Stimulated activated naive CD8-positive, alpha-beta T cell treated with anti-CD3 and anti-CD28 coated beads, Interleukin-15, Interleukin-2, amounts not matched to agents 100 ng/mL and 50 ng/mL, for 24 hours (primary cell): ENCODE measurements at regions not wholly inside any gene's neighbourhood (a gene's known extent, or its start where the extent isn't known, plus 50 kb on each side); places are given as distances from the start of the nearest gene placed in this dataset.

Experiments
- H3K27ac Mint-ChIP-seq: one replicate; pipeline ENCODE4 v1.8.0; 2021; ENCODE audit warnings: mild to moderate bottlenecking, mixed read lengths
- H3K27me3 Mint-ChIP-seq: one replicate; pipeline ENCODE4 v1.8.0; 2021; ENCODE audit warnings: mixed read lengths
- H3K36me3 Mint-ChIP-seq: one replicate; pipeline ENCODE4 v1.8.0; 2021; ENCODE audit warnings: low read depth, mixed read lengths
- H3K4me1 Mint-ChIP-seq: one replicate; pipeline ENCODE4 v1.8.0; 2021; ENCODE audit warnings: low read depth, mixed read lengths
- H3K4me3 Mint-ChIP-seq: one replicate; pipeline ENCODE4 v1.8.0; 2021; ENCODE audit warnings: mild to moderate bottlenecking, mixed read lengths
- H3K9me3 Mint-ChIP-seq: one replicate; pipeline ENCODE4 v1.8.0; 2021; ENCODE audit warnings: mixed read lengths

- Mint-ChIP-seq H3K27ac (no peak overlapping the region), H3K4me3 (no peak overlapping the region), H3K9me3 (no peaks in the 10 kb centered on the region), H3K4me1 (no peaks in the 10 kb centered on the region), H3K36me3 (no peaks in the 10 kb centered on the region), H3K27me3 (peaks cover 24% of the 10 kb centered on the region)
Measured at GRCh38 chr7:22895140-22895827, 72.6 kb upstream of the TOMM7 start.

DNA sequence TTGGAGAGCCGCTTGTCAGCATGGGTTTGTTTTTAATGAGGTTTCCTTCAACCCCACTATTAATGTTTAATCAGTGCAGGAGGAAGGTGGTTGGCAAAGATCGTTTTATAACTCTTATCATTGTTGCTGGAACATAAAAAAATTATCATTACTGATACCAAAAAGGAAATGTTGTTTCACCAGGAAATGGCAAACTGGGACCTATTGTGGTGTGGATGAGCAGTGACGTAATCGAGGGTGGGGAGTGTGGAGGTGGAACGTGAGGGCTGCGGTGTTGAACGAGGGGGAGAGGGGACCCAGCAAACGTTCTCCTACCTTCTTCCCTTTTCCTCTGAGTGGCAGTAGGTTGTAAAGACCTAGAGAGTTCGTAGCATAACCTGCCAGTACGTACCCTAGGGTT is 71.9 kb upstream of the TOMM7 start:
- Mint-ChIP-seq H3K36me3 (no peaks in the 10 kb centered on the region), H3K4me1 (no peaks in the 10 kb centered on the region), H3K4me3 (no peak overlapping the region), H3K27ac (no peak overlapping the region), H3K9me3 (no peaks in the 10 kb centered on the region), H3K27me3 (peaks cover 22% of the 10 kb centered on the region)

- no peak overlapping the region for H3K27ac Mint-ChIP-seq
- peaks cover 15% of the 10 kb centered on the region for H3K27me3 Mint-ChIP-seq
- no peaks in the 10 kb centered on the region for H3K9me3 Mint-ChIP-seq
- peaks cover 8% of the 10 kb centered on the region for H3K4me1 Mint-ChIP-seq
- no peak overlapping the region for H3K4me3 Mint-ChIP-seq
- no peaks in the 10 kb centered on the region for H3K36me3 Mint-ChIP-seq
Measured at GRCh38 chr7:22890773-22891172, 68.1 kb upstream of the TOMM7 start.

DNA sequence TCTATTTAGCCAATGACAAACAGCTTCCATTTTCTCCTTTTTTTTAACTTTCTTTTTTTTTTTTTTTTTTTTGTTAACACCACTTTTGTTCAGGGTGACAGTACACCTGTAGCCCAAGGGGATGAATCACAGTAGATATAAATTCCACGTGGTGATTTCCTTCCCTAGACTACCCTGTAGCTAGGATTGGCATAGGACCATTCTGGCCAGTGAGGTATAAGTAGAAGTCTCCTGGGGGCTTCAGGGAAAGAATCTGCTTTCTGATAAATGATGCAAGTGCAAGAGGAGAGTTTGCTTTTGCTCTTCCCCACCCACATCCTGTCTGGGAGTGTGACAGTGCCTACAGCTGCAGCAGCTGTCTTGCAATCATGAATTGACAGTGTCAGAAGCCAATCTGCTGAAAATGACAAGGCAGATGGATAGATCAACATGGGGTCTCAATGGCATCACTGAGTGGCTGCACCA is 63.2 kb upstream of the TOMM7 start:
- Mint-ChIP-seq H3K36me3 (peaks cover 4% of the 10 kb centered on the region), H3K4me3 (peak overlapping the region; percentile 66)

DNA sequence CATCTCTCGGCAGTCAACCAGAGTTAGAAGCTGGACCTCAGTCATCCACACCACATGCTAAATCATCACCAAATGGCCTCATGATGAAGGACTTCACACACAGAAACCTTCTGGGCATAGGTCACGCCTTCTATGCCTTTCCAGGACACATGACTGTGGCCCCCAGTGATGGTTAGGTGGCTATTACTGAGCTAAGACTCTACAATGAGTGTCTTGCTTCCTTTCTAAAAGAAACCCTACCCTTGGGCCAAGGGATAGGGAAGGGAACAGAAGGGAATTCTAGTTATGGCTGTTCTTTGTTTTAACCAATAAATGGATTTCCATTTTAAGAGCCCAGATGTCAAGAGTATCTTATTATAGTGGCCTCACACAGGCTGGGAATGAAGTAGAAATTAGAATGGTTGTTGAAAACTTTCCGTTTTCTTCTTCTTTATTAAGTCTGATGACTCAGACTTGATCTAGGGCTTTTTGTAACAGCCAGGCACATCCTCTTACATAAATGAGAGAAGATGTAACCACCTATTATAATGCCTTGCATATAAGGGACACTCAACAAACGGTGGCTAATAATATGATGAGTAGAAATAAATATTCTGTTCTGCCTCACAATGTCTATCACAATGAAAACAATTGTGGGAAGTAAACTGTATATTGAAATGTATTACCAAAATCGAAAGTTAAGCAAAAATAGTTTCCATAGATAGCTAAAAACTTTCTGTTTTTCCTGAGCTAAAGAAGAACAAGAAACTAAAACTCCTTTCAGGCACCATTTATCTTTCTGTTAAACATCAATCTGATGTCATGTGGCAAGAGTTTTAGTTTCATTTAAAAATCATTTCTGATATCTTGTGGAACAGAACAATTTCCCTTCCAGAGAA is 62.5 kb upstream of the TOMM7 start:
- H3K36me3 Mint-ChIP-seq: peaks cover 4% of the 10 kb centered on the region
- no peaks in the 10 kb centered on the region for H3K27me3 Mint-ChIP-seq
- no peaks in the 10 kb centered on the region for H3K9me3 Mint-ChIP-seq
- peak overlapping the region; percentile 96 for H3K27ac Mint-ChIP-seq
- peak overlapping the region; percentile 66 for H3K4me3 Mint-ChIP-seq
- H3K4me1 Mint-ChIP-seq: peaks cover 34% of the 10 kb centered on the region

More for the DNA sequence above, 63.2 kb upstream of the TOMM7 start:
- no peaks in the 10 kb centered on the region for H3K27me3 Mint-ChIP-seq
- H3K27ac Mint-ChIP-seq: peak overlapping the region; percentile 96
- H3K4me1 Mint-ChIP-seq: peaks cover 34% of the 10 kb centered on the region
- no peaks in the 10 kb centered on the region for H3K9me3 Mint-ChIP-seq

GRCh38 chr7:22882106-22882505 is 59.5 kb upstream of the TOMM7 start:
- Mint-ChIP-seq H3K9me3 (peaks cover 3% of the 10 kb centered on the region), H3K4me1 (peaks cover 34% of the 10 kb centered on the region), H3K36me3 (peaks cover 4% of the 10 kb centered on the region), H3K27ac (no peak overlapping the region), H3K27me3 (no peaks in the 10 kb centered on the region), H3K4me3 (no peak overlapping the region)

- H3K36me3 Mint-ChIP-seq: peaks cover 4% of the 10 kb centered on the region
- H3K9me3 Mint-ChIP-seq: peaks cover 3% of the 10 kb centered on the region
- peaks cover 18% of the 10 kb centered on the region for H3K4me1 Mint-ChIP-seq
- no peak overlapping the region for H3K27ac Mint-ChIP-seq
- no peak overlapping the region for H3K4me3 Mint-ChIP-seq
- no peaks in the 10 kb centered on the region for H3K27me3 Mint-ChIP-seq
Measured at GRCh38 chr7:22879709-22880306, 57.2 kb upstream of the TOMM7 start.

- H3K27ac Mint-ChIP-seq: no peak overlapping the region
- H3K4me3 Mint-ChIP-seq: no peak overlapping the region
- H3K27me3 Mint-ChIP-seq: no peaks in the 10 kb centered on the region
- peaks cover 3% of the 10 kb centered on the region for H3K9me3 Mint-ChIP-seq
- H3K4me1 Mint-ChIP-seq: peaks cover 12% of the 10 kb centered on the region
- H3K36me3 Mint-ChIP-seq: no peaks in the 10 kb centered on the region
Measured at GRCh38 chr7:22879280-22879679, 56.6 kb upstream of the TOMM7 start.

GRCh38 chr7:22876986-22877729 is 54.5 kb upstream of the TOMM7 start:
- Mint-ChIP-seq H3K36me3 (no peaks in the 10 kb centered on the region), H3K27me3 (no peaks in the 10 kb centered on the region), H3K4me3 (no peak overlapping the region), H3K9me3 (peaks cover 3% of the 10 kb centered on the region), H3K4me1 (peaks cover 6% of the 10 kb centered on the region), H3K27ac (no peak overlapping the region)

DNA sequence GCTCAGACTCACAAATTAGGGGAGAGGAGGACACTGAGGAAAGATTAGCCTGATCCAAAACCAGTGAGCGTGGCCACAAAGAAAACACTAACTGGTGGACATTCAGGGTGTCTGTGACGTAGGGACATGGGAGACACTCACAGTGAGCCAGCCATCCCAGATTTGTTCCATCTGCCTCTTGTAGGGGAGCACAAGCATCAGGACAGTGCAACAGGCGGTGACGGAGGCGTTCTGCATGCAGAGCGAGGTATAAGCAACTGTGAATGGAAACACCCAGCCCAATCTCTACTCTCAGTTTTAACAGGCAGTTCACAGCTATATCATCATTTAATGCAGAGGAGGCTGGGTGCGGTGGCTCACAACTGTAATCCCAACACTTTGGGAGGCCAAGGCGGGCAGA is 52.8 kb upstream of the TOMM7 start:
- Mint-ChIP-seq H3K27me3 (no peaks in the 10 kb centered on the region), H3K36me3 (peaks cover 2% of the 10 kb centered on the region), H3K4me3 (no peak overlapping the region)

GRCh38 chr7:22874904-22875303 is 52.3 kb upstream of the TOMM7 start:
- Mint-ChIP-seq H3K4me1 (no peaks in the 10 kb centered on the region), H3K4me3 (no peak overlapping the region), H3K9me3 (peaks cover 2% of the 10 kb centered on the region), H3K27me3 (no peaks in the 10 kb centered on the region), H3K36me3 (peaks cover 6% of the 10 kb centered on the region), H3K27ac (no peak overlapping the region)

More for the DNA sequence above, 52.8 kb upstream of the TOMM7 start:
- H3K27ac Mint-ChIP-seq: no peak overlapping the region
- peaks cover 3% of the 10 kb centered on the region for H3K9me3 Mint-ChIP-seq
- H3K4me1 Mint-ChIP-seq: no peaks in the 10 kb centered on the region
